ENCODE measurements at regions not wholly inside any gene's neighbourhood (a gene's known extent, or its start where the extent isn't known, plus 50 kb on each side); places are given as distances from the start of the nearest gene placed in this dataset.

DNA sequence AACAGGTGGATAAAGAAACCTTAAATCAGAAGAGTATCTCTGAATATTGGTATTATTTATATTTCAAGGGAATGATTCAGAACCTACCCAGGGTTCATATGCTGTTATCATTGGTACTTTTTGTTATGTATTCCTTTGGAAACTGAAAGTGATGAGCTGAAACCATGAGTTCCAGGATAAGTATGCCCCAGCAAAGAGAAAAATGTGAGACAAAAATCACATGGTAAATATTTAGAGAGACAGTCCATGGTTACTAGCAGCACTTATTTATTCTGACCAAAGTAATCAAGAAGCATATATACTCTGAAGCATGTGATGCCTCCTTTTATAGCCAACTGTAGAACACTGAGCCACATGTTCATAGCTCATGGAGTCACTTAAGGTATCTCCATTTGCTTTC lies 277.7 kb downstream of the ARAP2 start:
- H3K4me3 Mint-ChIP-seq: no peak overlapping the region
- H3K27ac Mint-ChIP-seq: no peak overlapping the region
- H3K36me3 Mint-ChIP-seq (ENCODE audit: low read depth): no peaks in the 10 kb centered on the region
- peaks cover 4% of the 10 kb centered on the region for H3K4me1 Mint-ChIP-seq
- no peaks in the 10 kb centered on the region for H3K9me3 Mint-ChIP-seq
- TF ChIP-seq, protein P1, sequence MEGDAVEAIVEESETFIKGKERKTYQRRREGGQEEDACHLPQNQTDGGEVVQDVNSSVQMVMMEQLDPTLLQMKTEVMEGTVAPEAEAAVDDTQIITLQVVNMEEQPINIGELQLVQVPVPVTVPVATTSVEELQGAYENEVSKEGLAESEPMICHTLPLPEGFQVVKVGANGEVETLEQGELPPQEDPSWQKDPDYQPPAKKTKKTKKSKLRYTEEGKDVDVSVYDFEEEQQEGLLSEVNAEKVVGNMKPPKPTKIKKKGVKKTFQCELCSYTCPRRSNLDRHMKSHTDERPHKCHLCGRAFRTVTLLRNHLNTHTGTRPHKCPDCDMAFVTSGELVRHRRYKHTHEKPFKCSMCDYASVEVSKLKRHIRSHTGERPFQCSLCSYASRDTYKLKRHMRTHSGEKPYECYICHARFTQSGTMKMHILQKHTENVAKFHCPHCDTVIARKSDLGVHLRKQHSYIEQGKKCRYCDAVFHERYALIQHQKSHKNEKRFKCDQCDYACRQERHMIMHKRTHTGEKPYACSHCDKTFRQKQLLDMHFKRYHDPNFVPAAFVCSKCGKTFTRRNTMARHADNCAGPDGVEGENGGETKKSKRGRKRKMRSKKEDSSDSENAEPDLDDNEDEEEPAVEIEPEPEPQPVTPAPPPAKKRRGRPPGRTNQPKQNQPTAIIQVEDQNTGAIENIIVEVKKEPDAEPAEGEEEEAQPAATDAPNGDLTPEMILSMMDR (IDR thresholded peaks at IDR 0.05; ENCODE audit: unreplicated experiment in 3 of 3): no peak
- H3K27me3 Mint-ChIP-seq (ENCODE audit: low read depth): no peaks in the 10 kb centered on the region

DNA sequence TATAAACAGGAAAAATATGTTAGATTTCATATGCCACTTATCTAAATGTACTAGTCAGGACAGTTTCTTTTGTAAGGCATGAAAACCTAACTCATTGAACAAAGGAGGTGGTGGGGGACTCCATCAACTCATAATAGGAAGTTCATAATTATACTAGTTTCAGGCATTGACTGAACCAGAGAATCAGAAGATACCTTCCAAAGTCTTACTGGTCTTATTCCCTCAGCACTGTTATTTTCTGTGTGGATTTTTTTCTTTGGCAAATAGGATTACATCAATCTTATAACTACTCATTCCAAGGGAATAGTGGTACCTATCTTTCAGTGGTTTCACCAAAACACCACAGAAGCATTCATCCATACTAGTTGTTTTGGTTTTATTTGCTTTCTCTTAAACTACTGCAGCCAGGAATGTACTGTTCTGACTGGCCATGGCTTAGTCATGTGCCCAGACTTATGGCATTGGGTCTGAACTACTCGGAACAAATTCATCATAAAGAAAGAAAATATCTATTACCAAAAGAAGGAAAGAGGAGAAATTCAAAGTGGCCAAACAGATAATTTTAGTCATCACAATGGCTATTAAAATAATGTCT lies 273.9 kb downstream of the ARAP2 start:
- Mint-ChIP-seq H3K27ac (no peak overlapping the region), H3K27me3 (ENCODE audit: low read depth) (no peaks in the 10 kb centered on the region), H3K9me3 (no peaks in the 10 kb centered on the region), H3K4me1 (no peaks in the 10 kb centered on the region), H3K36me3 (ENCODE audit: low read depth) (no peaks in the 10 kb centered on the region), H3K4me3 (no peak overlapping the region)
- TF ChIP-seq, protein P1 (IDR thresholded peaks at IDR 0.05; ENCODE audit: unreplicated experiment in 3 of 3): no peak

DNA sequence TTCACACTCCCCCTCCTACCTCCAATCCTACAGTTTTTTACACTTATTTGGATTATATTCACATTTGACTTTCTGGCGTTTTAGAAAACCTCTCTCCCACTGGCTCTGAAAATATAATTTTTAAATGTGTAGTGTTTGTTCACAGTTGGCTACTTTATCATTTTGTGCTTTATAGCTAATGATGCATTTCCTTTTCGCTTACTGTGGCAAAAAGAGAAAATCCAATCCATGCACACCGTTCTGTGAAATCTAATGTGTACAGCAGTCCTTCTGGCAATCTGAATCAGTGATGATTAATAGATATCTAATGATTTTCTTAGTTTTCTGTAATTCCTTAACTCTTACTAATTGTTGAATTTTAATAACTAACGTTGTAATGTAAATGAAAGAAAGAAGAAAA lies 271.5 kb downstream of the ARAP2 start:
- Mint-ChIP-seq H3K27me3 (ENCODE audit: low read depth) (no peaks in the 10 kb centered on the region), H3K4me1 (no peaks in the 10 kb centered on the region), H3K4me3 (no peak overlapping the region), H3K9me3 (no peaks in the 10 kb centered on the region), H3K27ac (no peak overlapping the region), H3K36me3 (ENCODE audit: low read depth) (no peaks in the 10 kb centered on the region)
- TF ChIP-seq, protein P1 (IDR thresholded peaks at IDR 0.05; ENCODE audit: unreplicated experiment in 3 of 3): no peak

DNA sequence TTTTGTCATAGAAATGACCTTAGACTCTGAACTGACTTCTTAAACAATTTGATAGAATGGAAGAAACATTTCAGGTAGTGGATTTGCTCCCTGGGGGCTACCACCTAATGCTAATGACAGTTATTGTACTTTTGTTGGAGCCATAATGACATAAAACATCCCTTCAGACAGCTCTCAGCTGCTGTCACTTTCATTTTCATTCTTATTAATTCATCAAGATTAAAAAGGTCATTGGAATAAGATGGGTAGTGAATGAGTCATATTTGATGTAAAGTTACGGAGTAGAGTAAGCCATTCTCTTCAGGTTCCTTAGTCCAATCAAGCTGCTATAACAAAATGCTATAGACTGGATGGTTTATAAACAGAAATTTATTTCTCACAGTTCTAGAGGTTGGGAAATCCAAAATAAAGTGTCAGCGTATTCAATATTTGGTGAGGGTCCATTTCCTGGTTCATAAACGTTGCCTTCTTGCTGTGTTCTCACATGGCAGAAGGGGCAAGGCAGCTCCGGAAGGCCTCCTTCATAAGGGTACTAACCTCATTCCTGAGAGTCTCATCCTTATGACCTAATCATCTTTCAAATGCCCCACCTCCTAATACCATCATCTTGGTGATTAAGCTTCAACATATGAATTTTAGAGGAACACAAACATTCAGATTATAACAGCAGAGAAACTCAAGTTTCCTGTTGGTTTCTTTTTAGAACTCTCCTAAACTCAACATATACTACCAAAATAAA lies 268.5 kb downstream of the ARAP2 start:
- no peaks in the 10 kb centered on the region for H3K36me3 Mint-ChIP-seq (ENCODE audit: low read depth)
- no peaks in the 10 kb centered on the region for H3K9me3 Mint-ChIP-seq
- H3K27me3 Mint-ChIP-seq (ENCODE audit: low read depth): no peaks in the 10 kb centered on the region

DNA sequence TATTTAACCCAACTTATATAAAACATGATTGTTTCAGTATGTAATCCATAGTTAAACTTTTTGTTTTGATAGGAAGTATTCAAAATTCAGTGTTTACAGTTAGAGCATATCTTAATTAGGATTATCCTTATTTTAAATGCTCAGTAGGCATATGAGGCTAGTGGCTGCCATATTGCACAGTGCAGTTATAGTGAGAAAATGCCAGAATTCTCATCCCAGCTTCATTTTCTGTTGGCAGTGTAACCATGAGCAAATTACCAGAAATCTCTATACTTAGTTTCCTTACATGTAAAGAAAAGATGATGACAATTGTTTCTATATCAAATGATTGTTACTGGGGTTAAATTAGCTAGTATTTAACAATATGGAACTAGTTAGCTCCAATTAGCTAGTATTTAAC lies 265.8 kb downstream of the ARAP2 start:
- Mint-ChIP-seq H3K27me3 (ENCODE audit: low read depth) (no peaks in the 10 kb centered on the region), H3K9me3 (no peaks in the 10 kb centered on the region), H3K4me3 (no peak overlapping the region), H3K36me3 (ENCODE audit: low read depth) (no peaks in the 10 kb centered on the region), H3K27ac (no peak overlapping the region), H3K4me1 (no peaks in the 10 kb centered on the region)
- TF ChIP-seq, protein P1 (IDR thresholded peaks at IDR 0.05; ENCODE audit: unreplicated experiment in 3 of 3): no peak

More for the DNA sequence above, 268.5 kb downstream of the ARAP2 start:
- Mint-ChIP-seq H3K4me1 (no peaks in the 10 kb centered on the region), H3K4me3 (no peak overlapping the region), H3K27ac (no peak overlapping the region)
- TF ChIP-seq, protein P1 (IDR thresholded peaks at IDR 0.05; ENCODE audit: unreplicated experiment in 3 of 3): no peak

DNA sequence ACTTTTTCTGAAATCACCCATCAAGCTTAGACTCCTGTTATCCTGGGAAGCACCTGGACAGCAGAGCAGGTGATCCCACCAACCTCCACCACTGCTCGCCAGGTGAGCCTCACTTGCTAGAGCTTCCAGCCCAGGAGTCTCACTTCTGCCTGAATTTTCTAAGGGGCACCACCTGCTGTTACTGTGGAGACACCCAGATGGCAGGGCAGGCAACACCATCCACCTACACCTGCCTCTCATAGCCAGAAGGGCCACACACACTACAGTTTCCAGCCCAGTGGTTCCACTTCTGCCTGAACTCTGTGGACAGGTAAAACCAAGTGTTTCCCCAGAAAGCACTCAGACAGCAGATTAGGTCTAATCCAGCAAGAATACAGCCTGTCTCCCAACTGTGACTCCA lies 262.0 kb downstream of the ARAP2 start:
- H3K9me3 Mint-ChIP-seq: peaks cover 3% of the 10 kb centered on the region
- no peak overlapping the region for H3K27ac Mint-ChIP-seq
- TF ChIP-seq, protein P1 (IDR thresholded peaks at IDR 0.05; ENCODE audit: unreplicated experiment in 3 of 3): no peak
- no peaks in the 10 kb centered on the region for H3K4me1 Mint-ChIP-seq
- no peaks in the 10 kb centered on the region for H3K36me3 Mint-ChIP-seq (ENCODE audit: low read depth)
- H3K4me3 Mint-ChIP-seq: no peak overlapping the region
- H3K27me3 Mint-ChIP-seq (ENCODE audit: low read depth): no peaks in the 10 kb centered on the region

All from nephron (organoid).